DOHH2 (cell line): ENCODE measurements at regions not wholly inside any gene's neighbourhood (a gene's known extent, or its start where the extent isn't known, plus 50 kb on each side); places are given as distances from the start of the nearest gene placed in this dataset.

Experiments used
- H3F3A ChIP-seq: fragments of 200-600 bp; sonication (generic), shearing (Covaris generic); 2 replicates; pipeline ENCODE4 v1.6.0; 2016; ENCODE audit warnings: antibody characterized with exemption, mild to moderate bottlenecking; ENCODE audit not compliant: control insufficient read depth, insufficient read depth
- H3K27ac ChIP-seq: fragments of 200-600 bp; sonication (generic); 2 replicates; pipeline ENCODE4 v1.5.1; 2014; ENCODE audit warnings: low read depth, mild to moderate bottlenecking, low read length, moderate library complexity
- H3K27me3 ChIP-seq: fragments of 200-600 bp; sonication (generic); 2 replicates; pipeline ENCODE4 v1.6.1; 2014; ENCODE audit warnings: mild to moderate bottlenecking, low read length, mixed read lengths; ENCODE audit not compliant: control insufficient read depth
- H3K36me3 ChIP-seq: fragments of 200-600 bp; sonication (generic); 2 replicates; pipeline ENCODE4 v1.6.1; 2014; ENCODE audit warnings: mild to moderate bottlenecking, low read length, moderate library complexity, mixed read lengths; ENCODE audit not compliant: control insufficient read depth
- H3K4me1 ChIP-seq: fragments of 200-600 bp; sonication (generic); 2 replicates; pipeline ENCODE4 v1.6.1; 2014; ENCODE audit warnings: mild to moderate bottlenecking, low read length, mixed read lengths; ENCODE audit not compliant: control insufficient read depth
- H3K4me2 ChIP-seq: fragments of 200-600 bp; sonication (generic); 2 replicates; pipeline ENCODE4 v1.6.0; 2014; ENCODE audit warnings: mild to moderate bottlenecking, low read length, moderate library complexity
- H3K4me3 ChIP-seq: fragments of 200-600 bp; sonication (generic); 2 replicates; pipeline ENCODE4 v1.5.1; 2014; ENCODE audit warnings: mild to moderate bottlenecking, low read length, mixed read lengths
- H3K79me2 ChIP-seq: fragments of 200-600 bp; sonication (generic); 2 replicates; pipeline ENCODE4 v1.6.1; 2014; ENCODE audit warnings: mild to moderate bottlenecking, low read length, mixed read lengths; ENCODE audit not compliant: control insufficient read depth
- H3K9me2 ChIP-seq: fragments of 200-600 bp; sonication (generic); replicated peaks from 2 replicates; pipeline ENCODE4 v1.6.1; 2014; ENCODE audit warnings: mild to moderate bottlenecking, low read length, mixed read lengths; ENCODE audit not compliant: control insufficient read depth
- H3K9me3 ChIP-seq: fragments of 200-600 bp; sonication (generic); 2 replicates; pipeline ENCODE4 v1.6.1; 2014; ENCODE audit warnings: antibody characterized with exemption, low read length, mixed read lengths; ENCODE audit not compliant: control insufficient read depth, insufficient read depth
- H4K20me1 ChIP-seq: fragments of 200-600 bp; sonication (generic); 2 replicates; pipeline ENCODE4 v1.6.0; 2014; ENCODE audit warnings: low read depth, mild to moderate bottlenecking, antibody characterized with exemption, low read length, moderate library complexity; ENCODE audit not compliant: control insufficient read depth, insufficient read depth
- CTCF ChIP-seq: fragments of 200-600 bp; sonication (generic); IDR thresholded peaks from one replicate; pipeline ENCODE4 v1.5.1; 2014; ENCODE audit warnings: antibody characterized with exemption, mild to moderate bottlenecking, low read depth, low read length; ENCODE audit not compliant: poor library complexity, severe bottlenecking
- EZH2phosphoT487 ChIP-seq: fragments of 200-600 bp; sonication (generic); IDR thresholded peaks from 2 replicates; pipeline ENCODE4 v1.6.1; 2017; ENCODE audit warnings: borderline replicate concordance, mild to moderate bottlenecking, antibody characterized with exemption, low read length, moderate library complexity, mixed read lengths

DNA sequence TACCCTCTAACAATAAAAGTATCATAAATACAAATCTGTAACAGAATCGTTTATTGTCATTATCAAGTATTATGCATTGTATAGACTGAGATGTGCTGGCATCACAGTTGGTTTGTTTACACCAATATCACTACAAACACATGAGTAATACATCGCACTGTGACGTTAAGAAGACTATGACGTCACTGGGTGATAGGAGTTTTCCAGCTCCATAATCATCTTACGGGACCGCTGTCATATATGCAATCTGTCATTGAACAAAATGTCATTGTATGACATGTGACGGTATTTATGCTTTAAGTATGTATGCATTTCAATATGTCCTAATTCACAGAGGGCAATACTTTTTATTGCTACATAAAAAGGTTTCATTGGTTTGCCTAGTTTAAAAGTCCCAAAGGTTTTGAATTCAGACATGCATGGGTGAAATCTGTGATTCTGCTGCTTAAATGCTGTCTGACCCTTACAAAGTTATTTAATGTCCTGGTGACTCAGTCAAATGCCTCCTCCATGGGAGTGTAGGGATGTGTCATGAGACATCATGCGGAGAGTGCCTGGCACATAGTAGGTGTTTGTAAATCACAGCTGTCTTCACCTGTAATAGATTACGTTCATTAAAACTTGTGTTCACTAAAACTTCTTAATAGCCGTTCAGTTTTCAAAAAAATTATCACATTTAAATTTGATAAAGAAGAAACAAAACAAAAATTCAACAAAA lies 160.7 kb upstream of the PDE10A start:
- H3K27me3 ChIP-seq = no peaks in the 10 kb centered on the region
- no peaks in the 10 kb centered on the region for H4K20me1 ChIP-seq
- no peaks in the 10 kb centered on the region for H3K79me2 ChIP-seq
- no peak overlapping the region for H3K4me2 ChIP-seq
- H3K4me3 ChIP-seq = no peak overlapping the region
- no peaks in the 10 kb centered on the region for H3K36me3 ChIP-seq
- no peaks in the 10 kb centered on the region for H3K9me3 ChIP-seq
- H3K27ac ChIP-seq = no peak overlapping the region
- H3K4me1 ChIP-seq = no peaks in the 10 kb centered on the region
- H3K9me2 ChIP-seq = no peaks in the 10 kb centered on the region
- TF ChIP-seq EZH2phosphoT487 (no peak), CTCF (no peak)
- H3F3A ChIP-seq = no peaks in the 10 kb centered on the region

- Histone ChIP-seq H3K4me3 (no peak overlapping the region), H3K27ac (no peak overlapping the region), H3K9me3 (no peaks in the 10 kb centered on the region), H3K79me2 (no peaks in the 10 kb centered on the region), H3K27me3 (no peaks in the 10 kb centered on the region), H3F3A (no peaks in the 10 kb centered on the region), H3K4me2 (no peak overlapping the region), H3K9me2 (no peaks in the 10 kb centered on the region), H3K4me1 (no peaks in the 10 kb centered on the region), H4K20me1 (no peaks in the 10 kb centered on the region), H3K36me3 (no peaks in the 10 kb centered on the region)
- TF ChIP-seq CTCF (no peak), EZH2phosphoT487 (no peak)
These were observed 159.5 kb upstream of the PDE10A start for GRCh38 chr6:165822501-165822900.

DNA sequence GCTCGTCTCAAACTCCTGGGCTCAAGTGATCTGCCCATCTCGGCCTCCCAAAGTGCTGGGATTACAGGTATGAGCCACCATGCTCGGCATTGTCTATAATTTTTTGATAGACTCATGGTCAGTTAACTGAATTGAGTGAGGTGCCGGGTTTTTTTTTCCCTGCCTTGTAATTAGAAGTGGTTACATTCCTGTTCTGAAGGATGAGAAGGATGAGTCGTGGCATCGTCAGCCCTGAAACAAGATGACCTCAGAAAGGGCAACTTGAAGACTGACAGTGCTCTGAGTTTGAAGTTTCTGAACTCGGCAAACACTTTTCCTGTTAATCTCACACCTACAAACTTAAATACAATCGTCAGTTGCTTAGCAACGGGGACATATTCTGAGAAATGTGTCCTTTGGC lies 158.7 kb upstream of the PDE10A start:
- Histone ChIP-seq H4K20me1 (no peaks in the 10 kb centered on the region), H3K27me3 (no peaks in the 10 kb centered on the region), H3K4me1 (no peaks in the 10 kb centered on the region), H3K4me3 (no peak overlapping the region), H3K36me3 (no peaks in the 10 kb centered on the region), H3K27ac (no peak overlapping the region), H3K9me3 (no peaks in the 10 kb centered on the region), H3F3A (no peaks in the 10 kb centered on the region), H3K9me2 (no peaks in the 10 kb centered on the region), H3K4me2 (no peak overlapping the region), H3K79me2 (no peaks in the 10 kb centered on the region)
- no peak for TF ChIP-seq EZH2phosphoT487
- no peak for TF ChIP-seq CTCF
